PC-9 (cell line): ENCODE measurements at regions not wholly inside any gene's neighbourhood (a gene's known extent, or its start where the extent isn't known, plus 50 kb on each side); places are given as distances from the start of the nearest gene placed in this dataset.

Experiments
- EZH2 ChIP-seq: fragments of 200-600 bp; sonication (generic); IDR thresholded peaks from 2 replicates; pipeline ENCODE4 v1.8.0; 2017; ENCODE audit warnings: antibody characterized with exemption, low read depth
- TF ChIP-seq, protein P1 (sequence below): fragments of 200-600 bp; sonication (generic); conservative IDR thresholded peaks from 2 replicates; pipeline ENCODE4 v1.6.1; 2017; ENCODE audit warnings: mixed run types, antibody characterized with exemption, mild to moderate bottlenecking, moderate library complexity

DNA sequence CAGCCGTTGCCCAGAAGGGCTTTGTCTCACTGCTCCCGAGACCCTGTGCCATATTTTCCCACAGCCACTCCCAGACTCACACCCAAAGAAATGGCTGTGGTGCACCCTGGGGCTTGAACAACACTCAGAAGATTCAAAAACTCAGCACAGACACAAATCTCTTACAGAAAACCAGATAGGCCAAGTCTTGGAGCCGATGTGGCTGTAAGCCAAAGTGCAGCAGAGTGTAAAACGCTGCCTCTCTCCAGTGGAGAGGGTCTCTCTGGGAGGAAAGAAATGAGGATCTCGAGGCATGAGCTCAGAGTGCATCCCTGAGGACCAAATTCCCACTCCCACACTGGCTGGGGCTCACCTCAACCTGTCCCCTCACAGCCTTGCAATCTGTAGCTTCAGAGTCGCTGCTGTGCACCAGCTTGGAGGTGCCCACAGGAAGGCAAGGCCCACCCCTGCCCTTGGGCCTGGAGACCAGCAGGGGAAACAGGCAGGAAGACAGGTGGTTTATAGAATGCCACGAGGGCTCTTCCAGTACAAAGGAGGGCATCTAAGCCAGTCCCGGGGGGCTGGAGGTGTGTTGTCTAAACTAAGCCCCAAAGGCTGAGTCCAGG is 171.3 kb upstream of the AJAP1 start:
- TF ChIP-seq, protein P1, sequence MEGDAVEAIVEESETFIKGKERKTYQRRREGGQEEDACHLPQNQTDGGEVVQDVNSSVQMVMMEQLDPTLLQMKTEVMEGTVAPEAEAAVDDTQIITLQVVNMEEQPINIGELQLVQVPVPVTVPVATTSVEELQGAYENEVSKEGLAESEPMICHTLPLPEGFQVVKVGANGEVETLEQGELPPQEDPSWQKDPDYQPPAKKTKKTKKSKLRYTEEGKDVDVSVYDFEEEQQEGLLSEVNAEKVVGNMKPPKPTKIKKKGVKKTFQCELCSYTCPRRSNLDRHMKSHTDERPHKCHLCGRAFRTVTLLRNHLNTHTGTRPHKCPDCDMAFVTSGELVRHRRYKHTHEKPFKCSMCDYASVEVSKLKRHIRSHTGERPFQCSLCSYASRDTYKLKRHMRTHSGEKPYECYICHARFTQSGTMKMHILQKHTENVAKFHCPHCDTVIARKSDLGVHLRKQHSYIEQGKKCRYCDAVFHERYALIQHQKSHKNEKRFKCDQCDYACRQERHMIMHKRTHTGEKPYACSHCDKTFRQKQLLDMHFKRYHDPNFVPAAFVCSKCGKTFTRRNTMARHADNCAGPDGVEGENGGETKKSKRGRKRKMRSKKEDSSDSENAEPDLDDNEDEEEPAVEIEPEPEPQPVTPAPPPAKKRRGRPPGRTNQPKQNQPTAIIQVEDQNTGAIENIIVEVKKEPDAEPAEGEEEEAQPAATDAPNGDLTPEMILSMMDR = no peak
- no peak for TF ChIP-seq EZH2
